GM12892 (cell line): ENCODE measurements at regions not wholly inside any gene's neighbourhood (a gene's known extent, or its start where the extent isn't known, plus 50 kb on each side); places are given as distances from the start of the nearest gene placed in this dataset.

Experiments
- DNase-seq: peaks from one replicate; pipeline ENCODE4 v3.0.0; 2011; ENCODE audit not compliant: insufficient read length
- FAIRE-seq: peaks from 2 replicates; lab custom pipeline; 2011; peaks lifted over from hg19 to GRCh38; lab: Jason Lieb, UNC
- POLR2A ChIP-seq: IDR thresholded peaks from 2 replicates; pipeline ENCODE4 v1.6.1; 2011; ENCODE audit warnings: low read depth, low read length, control low read depth
- POLR2AphosphoS5 ChIP-seq: IDR thresholded peaks from 2 replicates; pipeline ENCODE4 v1.6.1; 2011; ENCODE audit warnings: low read depth, low read length, control low read depth
- TAF1 ChIP-seq: IDR thresholded peaks from 2 replicates; pipeline ENCODE4 v1.6.1; 2011; ENCODE audit warnings: low read depth, mild to moderate bottlenecking, control low read depth, low read length, borderline replicate concordance

GRCh38 chr16:89038221-89038721 lies 55.4 kb upstream of the ACSF3 start:
- DNase-seq (no peak), FAIRE-seq (no peak)
- TF ChIP-seq POLR2AphosphoS5 (no peak), TAF1 (no peak), POLR2A (no peak)

- FAIRE-seq (no peak), DNase-seq (no peak)
- no peak for TF ChIP-seq POLR2AphosphoS5
- no peak for TF ChIP-seq POLR2A
- TF ChIP-seq TAF1, result no peak
These were observed 54.6 kb upstream of the ACSF3 start for GRCh38 chr16:89038811-89039735.

GRCh38 chr16:89039756-89040155 lies 53.9 kb upstream of the ACSF3 start:
- no peak for FAIRE-seq
- no peak for DNase-seq
- TF ChIP-seq POLR2AphosphoS5 (no peak), POLR2A (no peak), TAF1 (no peak)

- FAIRE-seq, result no peak
- TF ChIP-seq POLR2A (no peak), POLR2AphosphoS5 (no peak), TAF1 (no peak)
These were observed 53.3 kb upstream of the ACSF3 start for GRCh38 chr16:89040391-89040790.

GRCh38 chr16:89040861-89041570 lies 52.6 kb upstream of the ACSF3 start:
- FAIRE-seq, result no peak
- TF ChIP-seq POLR2A (no peak), POLR2AphosphoS5 (no peak), TAF1 (no peak)

More at GRCh38 chr16:89040391-89040790, 53.3 kb upstream of the ACSF3 start:
- DNase-seq, result no peak

GRCh38 chr16:89041571-89042481 lies 51.8 kb upstream of the ACSF3 start:
- DNase-seq, result no peak
- no peak for FAIRE-seq
- no peak for TF ChIP-seq POLR2AphosphoS5
- no peak for TF ChIP-seq POLR2A
- TF ChIP-seq TAF1, result no peak

More at GRCh38 chr16:89040861-89041570, 52.6 kb upstream of the ACSF3 start:
- no peak for DNase-seq

GRCh38 chr16:89042711-89043551 lies 50.7 kb upstream of the ACSF3 start:
- TF ChIP-seq POLR2AphosphoS5 (no peak), TAF1 (no peak), POLR2A (no peak)
- FAIRE-seq, result no peak

GRCh38 chr16:89043636-89044417 lies 49.8 kb upstream of the ACSF3 start:
- no peak for FAIRE-seq
- no peak for DNase-seq
- TF ChIP-seq POLR2AphosphoS5, result no peak
- no peak for TF ChIP-seq TAF1
- TF ChIP-seq POLR2A, result no peak

More at GRCh38 chr16:89042711-89043551, 50.7 kb upstream of the ACSF3 start:
- no peak for DNase-seq
